H1 (cell line): ENCODE measurements at regions not wholly inside any gene's neighbourhood (a gene's known extent, or its start where the extent isn't known, plus 50 kb on each side); places are given as distances from the start of the nearest gene placed in this dataset.

Experiments used
- CHD1 ChIP-seq: IDR thresholded peaks from 2 replicates; pipeline ENCODE4 v1.6.1; 2012; ENCODE audit warnings: low read depth, low read length, improper control_type of control experiment
- CTCF ChIP-seq, 3 experiments: IDR thresholded peaks; 1 replicate in 2 of 3; 2 replicates in 1 of 3; pipeline versions ENCODE4 v1.5.1 to v1.6.1; 2011; ENCODE audit warnings: low read length in 3 of 3, mild to moderate bottlenecking in 3 of 3, inconsistent platforms in 2 of 3, low read depth in 1 of 3, moderate library complexity in 1 of 3; ENCODE audit not compliant: insufficient read depth in 1 of 3; ENCODE audit errors: control extremely low read depth in 1 of 3
- EGR1 ChIP-seq: IDR thresholded peaks from 2 replicates; pipeline ENCODE4 v1.6.1; 2011; ENCODE audit warnings: low read depth, low read length, borderline replicate concordance
- EP300 ChIP-seq, 2 experiments: IDR thresholded peaks; 1 replicate in 1 of 2; 2 replicates in 1 of 2; pipeline ENCODE4 v1.6.1; 2011 to 2012; ENCODE audit warnings: low read depth in 2 of 2, low read length in 2 of 2, mild to moderate bottlenecking in 2 of 2, borderline replicate concordance in 1 of 2, inconsistent platforms in 1 of 2, moderate library complexity in 1 of 2
- EZH2 ChIP-seq: fragments of 200-600 bp; sonication (generic); IDR thresholded peaks from 2 replicates; pipeline ENCODE4 v1.7.1; 2012; ENCODE audit warnings: low read depth, mild to moderate bottlenecking, moderate library complexity, low read length, inconsistent platforms; ENCODE audit not compliant: severe bottlenecking
- FOSL1 ChIP-seq: IDR thresholded peaks from 2 replicates; pipeline ENCODE4 v1.6.1; 2011; ENCODE audit warnings: mild to moderate bottlenecking, low read depth, low read length, moderate library complexity; ENCODE audit not compliant: insufficient read depth
- POLR2A ChIP-seq, 2 experiments: IDR thresholded peaks; 1 replicate in 1 of 2; 2 replicates in 1 of 2; pipeline ENCODE4 v1.6.1; 2011; ENCODE audit warnings: low read depth in 2 of 2, low read length in 2 of 2, mild to moderate bottlenecking in 2 of 2; ENCODE audit errors: control extremely low read depth in 1 of 2
- RAD21 ChIP-seq, 2 experiments: IDR thresholded peaks in 1 of 2; conservative IDR thresholded peaks in 1 of 2; 2 replicates each; pipeline ENCODE4 v1.6.1; 2011; ENCODE audit warnings: low read depth in 2 of 2, low read length in 2 of 2, improper control_type of control experiment in 1 of 2, inconsistent platforms in 1 of 2, mild to moderate bottlenecking in 1 of 2, moderate library complexity in 1 of 2
- RFX5 ChIP-seq: IDR thresholded peaks from 2 replicates; pipeline ENCODE4 v1.6.1; 2011; ENCODE audit warnings: low read depth, low read length, improper control_type of control experiment, borderline replicate concordance
- SIN3A ChIP-seq, 2 experiments: IDR thresholded peaks in 1 of 2; conservative IDR thresholded peaks in 1 of 2; 2 replicates each; pipeline ENCODE4 v1.6.1; 2011 to 2012; ENCODE audit warnings: low read length in 2 of 2, improper control_type of control experiment in 1 of 2, low read depth in 1 of 2, mild to moderate bottlenecking in 1 of 2
- TAF1 ChIP-seq: IDR thresholded peaks from 2 replicates; pipeline ENCODE4 v1.6.1; 2011; ENCODE audit warnings: mild to moderate bottlenecking, low read depth, low read length

- TF ChIP-seq EGR1 (no peak), CTCF (IDR thresholded peaks at IDR 0.05; ENCODE audit: control extremely low read depth in 1 of 3, insufficient read depth in 1 of 3, low read depth in 1 of 3, low read length in 3 of 3) (no peak), POLR2A (IDR thresholded peaks at IDR 0.05; ENCODE audit: control extremely low read depth in 1 of 2, low read depth in 2 of 2, low read length in 2 of 2) (no peak), EZH2 (no peak), SIN3A (conservative IDR thresholded peaks at IDR 0.05 in 1 of 2, IDR thresholded peaks at IDR 0.05 in 1 of 2; ENCODE audit: low read depth in 1 of 2, low read length in 2 of 2) (no peak), FOSL1 (no peak), EP300 (IDR thresholded peaks at IDR 0.05; ENCODE audit: borderline replicate concordance in 1 of 2, low read depth in 2 of 2, low read length in 2 of 2) (no peak), RFX5 (no peak), TAF1 (no peak), RAD21 (IDR thresholded peaks at IDR 0.05 in 1 of 2, conservative IDR thresholded peaks at IDR 0.05 in 1 of 2; ENCODE audit: low read depth in 2 of 2, low read length in 2 of 2) (no peak), CHD1 (no peak)
Measured at GRCh38 chr6:122035173-122035572, 364.3 kb upstream of the HSF2 start.
